ENCODE measurements at regions not wholly inside any gene's neighbourhood (a gene's known extent, or its start where the extent isn't known, plus 50 kb on each side); places are given as distances from the start of the nearest gene placed in this dataset.

- Mint-ChIP-seq H3K27ac (ENCODE audit: unreplicated experiment) (no peak overlapping the region), H3K9me3 (ENCODE audit: unreplicated experiment) (peaks cover 1% of the 10 kb centered on the region), H3K27me3 (ENCODE audit: low read depth, unreplicated experiment) (no peaks in the 10 kb centered on the region), H3K36me3 (ENCODE audit: low read depth, unreplicated experiment) (no peaks in the 10 kb centered on the region), H3K4me3 (ENCODE audit: unreplicated experiment) (no peak overlapping the region), H3K4me1 (ENCODE audit: low read depth, unreplicated experiment) (no peaks in the 10 kb centered on the region)
- Histone ChIP-seq H2AFZ (ENCODE audit: low read depth, low read length) (no peak overlapping the region), H3K4me2 (ENCODE audit: low read length) (no peak overlapping the region), H3K9ac (ENCODE audit: low read length) (no peak overlapping the region), H3K36me3 (ENCODE audit: insufficient read depth, low read length) (no peaks in the 10 kb centered on the region), H3K4me3 (ENCODE audit: insufficient read depth, low read depth, low read length) (no peak overlapping the region), H3K27ac (ENCODE audit: low read depth, low read length) (no peak overlapping the region), H3K9me3 (ENCODE audit: insufficient read depth, low read depth, low read length) (no peaks in the 10 kb centered on the region), H4K20me1 (ENCODE audit: insufficient read depth, low read length) (no peaks in the 10 kb centered on the region), H3K4me1 (ENCODE audit: insufficient read depth, low read length) (no peaks in the 10 kb centered on the region), H3K79me2 (ENCODE audit: insufficient read depth, low read length) (no peaks in the 10 kb centered on the region), H3K27me3 (ENCODE audit: insufficient read depth, low read length) (no peaks in the 10 kb centered on the region)
- no peak for DNase-seq (ENCODE audit: low read depth)
- TF ChIP-seq EZH2 (IDR thresholded peaks at IDR 0.05; ENCODE audit: insufficient read depth, low read length) (no peak), CTCF (IDR thresholded peaks at IDR 0.05; ENCODE audit: insufficient read depth, low read depth, low read length) (no peak)
- no peak for FAIRE-seq
Measured at GRCh38 chr3:94627689-94628088, 564.8 kb downstream of the NSUN3 start.

DNA sequence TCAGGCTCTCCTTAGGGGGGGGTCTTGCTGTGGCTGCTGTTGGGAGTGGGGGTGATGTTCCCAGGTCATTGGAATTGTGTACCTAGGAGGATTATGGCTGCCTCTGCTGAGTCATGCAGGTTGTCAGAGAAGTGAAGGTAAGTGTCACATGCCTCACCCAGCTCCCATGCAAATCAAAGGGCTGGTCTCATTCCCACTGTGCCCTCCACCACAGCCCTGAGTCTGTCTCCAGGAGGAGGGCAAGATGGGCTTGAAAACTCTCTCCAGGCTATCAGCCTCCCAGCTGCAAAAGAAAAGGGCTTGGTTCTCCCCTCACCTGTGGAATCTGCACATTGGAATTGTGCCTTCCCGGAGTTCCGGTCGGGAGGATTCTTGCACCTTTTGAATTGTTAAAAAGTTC is 580.5 kb downstream of the NSUN3 start:
- peaks cover 4% of the 10 kb centered on the region for H3K4me1 Mint-ChIP-seq (ENCODE audit: low read depth, unreplicated experiment)
- no peaks in the 10 kb centered on the region for H3K36me3 Mint-ChIP-seq (ENCODE audit: low read depth, unreplicated experiment)
- no peak overlapping the region for H3K4me3 ChIP-seq (ENCODE audit: insufficient read depth, low read depth, low read length)
- H3K27ac Mint-ChIP-seq (ENCODE audit: unreplicated experiment) = no peak overlapping the region
- no peak for FAIRE-seq
- no peak for DNase-seq (ENCODE audit: low read depth)
- H3K27me3 Mint-ChIP-seq (ENCODE audit: low read depth, unreplicated experiment) = no peaks in the 10 kb centered on the region
- no peak overlapping the region for H2AFZ ChIP-seq (ENCODE audit: low read depth, low read length)
- H3K27me3 ChIP-seq (ENCODE audit: insufficient read depth, low read length) = no peaks in the 10 kb centered on the region
- peaks cover 7% of the 10 kb centered on the region for H3K9me3 Mint-ChIP-seq (ENCODE audit: unreplicated experiment)
- no peaks in the 10 kb centered on the region for H3K4me1 ChIP-seq (ENCODE audit: insufficient read depth, low read length)
- no peak overlapping the region for H3K4me2 ChIP-seq (ENCODE audit: low read length)
- H3K27ac ChIP-seq (ENCODE audit: low read depth, low read length) = no peak overlapping the region
- no peak overlapping the region for H3K4me3 Mint-ChIP-seq (ENCODE audit: unreplicated experiment)
- H3K79me2 ChIP-seq (ENCODE audit: insufficient read depth, low read length) = no peaks in the 10 kb centered on the region
- no peaks in the 10 kb centered on the region for H3K9me3 ChIP-seq (ENCODE audit: insufficient read depth, low read depth, low read length)
- TF ChIP-seq CTCF (IDR thresholded peaks at IDR 0.05; ENCODE audit: insufficient read depth, low read depth, low read length) (no peak), EZH2 (IDR thresholded peaks at IDR 0.05; ENCODE audit: insufficient read depth, low read length) (no peak)
- H4K20me1 ChIP-seq (ENCODE audit: insufficient read depth, low read length) = no peaks in the 10 kb centered on the region
- H3K36me3 ChIP-seq (ENCODE audit: insufficient read depth, low read length) = no peaks in the 10 kb centered on the region
- no peak overlapping the region for H3K9ac ChIP-seq (ENCODE audit: low read length)

GRCh38 chr3:94645790-94646189 is 582.9 kb downstream of the NSUN3 start:
- Mint-ChIP-seq H3K36me3 (ENCODE audit: low read depth, unreplicated experiment) (no peaks in the 10 kb centered on the region), H3K4me3 (ENCODE audit: unreplicated experiment) (no peak overlapping the region), H3K4me1 (ENCODE audit: low read depth, unreplicated experiment) (peaks cover 8% of the 10 kb centered on the region), H3K27me3 (ENCODE audit: low read depth, unreplicated experiment) (no peaks in the 10 kb centered on the region), H3K9me3 (ENCODE audit: unreplicated experiment) (peaks cover 11% of the 10 kb centered on the region), H3K27ac (ENCODE audit: unreplicated experiment) (no peak overlapping the region)
- DNase-seq (ENCODE audit: low read depth) = no peak
- Histone ChIP-seq H3K4me1 (ENCODE audit: insufficient read depth, low read length) (no peaks in the 10 kb centered on the region), H3K4me2 (ENCODE audit: low read length) (no peak overlapping the region), H3K27ac (ENCODE audit: low read depth, low read length) (no peak overlapping the region), H3K79me2 (ENCODE audit: insufficient read depth, low read length) (no peaks in the 10 kb centered on the region), H3K27me3 (ENCODE audit: insufficient read depth, low read length) (no peaks in the 10 kb centered on the region), H3K9me3 (ENCODE audit: insufficient read depth, low read depth, low read length) (no peaks in the 10 kb centered on the region), H3K9ac (ENCODE audit: low read length) (no peak overlapping the region), H3K36me3 (ENCODE audit: insufficient read depth, low read length) (no peaks in the 10 kb centered on the region), H2AFZ (ENCODE audit: low read depth, low read length) (no peak overlapping the region), H4K20me1 (ENCODE audit: insufficient read depth, low read length) (no peaks in the 10 kb centered on the region), H3K4me3 (ENCODE audit: insufficient read depth, low read depth, low read length) (no peak overlapping the region)
- no peak for FAIRE-seq
- TF ChIP-seq CTCF (IDR thresholded peaks at IDR 0.05; ENCODE audit: insufficient read depth, low read depth, low read length) = no peak
- TF ChIP-seq EZH2 (IDR thresholded peaks at IDR 0.05; ENCODE audit: insufficient read depth, low read length) = no peak

All from astrocyte (in vitro differentiated cells and primary cell).